B cell (primary cell): ENCODE measurements at regions not wholly inside any gene's neighbourhood (a gene's known extent, or its start where the extent isn't known, plus 50 kb on each side); places are given as distances from the start of the nearest gene placed in this dataset.

ENCODE experiments used
- EZH2 ChIP-seq: IDR thresholded peaks from 2 replicates; pipeline ENCODE4 v1.6.1; 2012; ENCODE audit warnings: borderline replicate concordance, low read depth, mild to moderate bottlenecking, moderate library complexity, low read length; ENCODE audit not compliant: insufficient read depth, poor library complexity, severe bottlenecking
- TF ChIP-seq, protein P1 (sequence below): fragments of 200-600 bp; IDR thresholded peaks from one replicate; pipeline ENCODE4 v1.8.0; 2022; ENCODE audit warnings: antibody characterized with exemption, mild to moderate bottlenecking

DNA sequence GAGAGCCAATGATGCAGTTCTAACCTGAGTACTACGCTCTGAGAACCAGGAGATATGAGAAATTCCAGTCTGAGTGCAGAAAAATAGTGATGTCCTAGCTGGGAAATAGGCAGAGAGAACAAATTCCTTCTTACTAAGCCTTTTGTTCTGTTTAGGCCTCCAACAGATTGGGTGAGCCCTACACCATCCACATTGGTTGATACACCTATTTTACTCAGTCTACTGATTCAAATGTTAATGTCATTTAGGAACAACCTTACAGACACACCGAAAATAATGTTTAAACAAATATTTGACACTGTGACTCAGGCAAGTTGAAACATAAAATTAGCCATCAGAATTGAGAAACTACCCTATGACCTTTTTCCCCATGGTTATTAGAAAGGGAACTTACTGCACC, 333.9 kb upstream of the IZUMO3 start:
- TF ChIP-seq, protein P1, sequence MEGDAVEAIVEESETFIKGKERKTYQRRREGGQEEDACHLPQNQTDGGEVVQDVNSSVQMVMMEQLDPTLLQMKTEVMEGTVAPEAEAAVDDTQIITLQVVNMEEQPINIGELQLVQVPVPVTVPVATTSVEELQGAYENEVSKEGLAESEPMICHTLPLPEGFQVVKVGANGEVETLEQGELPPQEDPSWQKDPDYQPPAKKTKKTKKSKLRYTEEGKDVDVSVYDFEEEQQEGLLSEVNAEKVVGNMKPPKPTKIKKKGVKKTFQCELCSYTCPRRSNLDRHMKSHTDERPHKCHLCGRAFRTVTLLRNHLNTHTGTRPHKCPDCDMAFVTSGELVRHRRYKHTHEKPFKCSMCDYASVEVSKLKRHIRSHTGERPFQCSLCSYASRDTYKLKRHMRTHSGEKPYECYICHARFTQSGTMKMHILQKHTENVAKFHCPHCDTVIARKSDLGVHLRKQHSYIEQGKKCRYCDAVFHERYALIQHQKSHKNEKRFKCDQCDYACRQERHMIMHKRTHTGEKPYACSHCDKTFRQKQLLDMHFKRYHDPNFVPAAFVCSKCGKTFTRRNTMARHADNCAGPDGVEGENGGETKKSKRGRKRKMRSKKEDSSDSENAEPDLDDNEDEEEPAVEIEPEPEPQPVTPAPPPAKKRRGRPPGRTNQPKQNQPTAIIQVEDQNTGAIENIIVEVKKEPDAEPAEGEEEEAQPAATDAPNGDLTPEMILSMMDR: no peak
- no peak for TF ChIP-seq EZH2
